Mesenteric fat pad (tissue), 1 donor: ENCODE measurements at regions not wholly inside any gene's neighbourhood (a gene's known extent, or its start where the extent isn't known, plus 50 kb on each side); places are given as distances from the start of the nearest gene placed in this dataset.
A peak's percentile ranks its signal among the peaks of the same experiment; 100 is the strongest.

Source experiments
- DNase-seq: peaks from one replicate; pipeline ENCODE4 v3.0.0-alpha.2; 2020; ENCODE audit warnings: low spot score
- donor health status: DM: yes; HTN: yes; CAD: no.

- no peak for DNase-seq
Observed at GRCh38 chr6:170483413-170483812, 69.7 kb downstream of the PSMB1 start.

- no peak for DNase-seq
Observed at GRCh38 chr6:170480050-170480692, 72.9 kb downstream of the PSMB1 start.

- no peak for DNase-seq
Observed at GRCh38 chr6:170476360-170476759, 76.7 kb downstream of the PSMB1 start.

GRCh38 chr6:170475118-170475517 is 78.0 kb downstream of the PSMB1 start:
- DNase-seq, result no peak

- DNase-seq, result no peak
Observed at GRCh38 chr6:170473801-170474200, 79.3 kb downstream of the PSMB1 start.

- no peak for DNase-seq
Observed at GRCh38 chr6:170473301-170473717, 79.8 kb downstream of the PSMB1 start.

GRCh38 chr6:170471491-170471890 is 81.6 kb downstream of the PSMB1 start:
- no peak for DNase-seq

GRCh38 chr6:170470734-170471133 is 82.4 kb downstream of the PSMB1 start:
- DNase-seq, result no peak

GRCh38 chr6:170464524-170464979 is 88.6 kb downstream of the PSMB1 start:
- DNase-seq, result no peak

- no peak for DNase-seq
Observed at GRCh38 chr6:170464080-170464479, 89.0 kb downstream of the PSMB1 start.

GRCh38 chr6:170463101-170463721 is 89.9 kb downstream of the PSMB1 start:
- DNase-seq, result no peak

GRCh38 chr6:170462366-170463020 is 90.6 kb downstream of the PSMB1 start:
- DNase-seq, result peak; percentile 57

- DNase-seq, result peak; percentile 89
Observed at GRCh38 chr6:170461556-170462365, 91.3 kb downstream of the PSMB1 start.

GRCh38 chr6:170461111-170461510 is 92.0 kb downstream of the PSMB1 start:
- DNase-seq, result peak; percentile 82

- peak; percentile 47 for DNase-seq
Observed at GRCh38 chr6:170460641-170461040, 92.5 kb downstream of the PSMB1 start.

- peak; percentile 88 for DNase-seq
Observed at GRCh38 chr6:170459451-170459850, 93.7 kb downstream of the PSMB1 start.

GRCh38 chr6:170456886-170457698 is 96.0 kb downstream of the PSMB1 start:
- no peak for DNase-seq
